IMR-90 (cell line): ENCODE measurements at regions not wholly inside any gene's neighbourhood (a gene's known extent, or its start where the extent isn't known, plus 50 kb on each side); places are given as distances from the start of the nearest gene placed in this dataset.

ENCODE experiments used
- ATAC-seq: fragments of 200-7000 bp; cut with Tn5 transposase; 2 replicates; pipeline ENCODE4 v1.9.1; 2020; ENCODE audit warnings: low read depth, mild to moderate bottlenecking, moderate library complexity
- BruUV-seq: library from RNA; stranded (reverse); fragments of 400-500 nt; replicated peaks from 2 replicates; lab custom pipeline; 2021; lab: Mats Ljungman, UMichigan
- CTCF ChIA-PET: fragments of 300-600 bp; formaldehyde crosslinking; extraction: SDS; loops from one replicate; lab custom pipeline; 2021; ENCODE audit warnings: antibody characterized with exemption; lab: Yijun Ruan, JAX
- POLR2A ChIA-PET: fragments of 300-600 bp; sonication (Branson Sonifier 250); formaldehyde crosslinking; loops from one replicate; lab custom pipeline; 2022; ENCODE audit warnings: antibody characterized with exemption; ENCODE audit not compliant: unreplicated experiment; lab: Charles Lee
- DNase-seq: peaks from one replicate; pipeline ENCODE4 v3.0.0; 2013
- H2AFZ ChIP-seq: replicated peaks from 2 replicates; pipeline ENCODE3; 2013; ENCODE audit warnings: low read length, mild to moderate bottlenecking; ENCODE audit not compliant: poor library complexity
- H2AK5ac ChIP-seq: 2 replicates; pipeline ENCODE4 v1.6.1; 2013; ENCODE audit warnings: low read depth, low read length, inconsistent platforms
- H2AK9ac ChIP-seq: replicated peaks from 2 replicates; pipeline ENCODE3; 2013; ENCODE audit warnings: mild to moderate bottlenecking, low read depth, low read length, moderate library complexity; ENCODE audit not compliant: poor library complexity
- H2BK120ac ChIP-seq: 2 replicates; pipeline ENCODE4 v1.6.1; 2013; ENCODE audit warnings: low read depth, low read length, inconsistent platforms
- H2BK15ac ChIP-seq: 3 replicates; pipeline ENCODE4 v1.6.1; 2013; ENCODE audit warnings: low read depth, low read length, inconsistent platforms
- H2BK20ac ChIP-seq: 2 replicates; pipeline ENCODE4 v1.6.1; 2013; ENCODE audit warnings: low read depth, mild to moderate bottlenecking, inconsistent platforms, low read length, moderate library complexity
- H2BK5ac ChIP-seq: 2 replicates; pipeline ENCODE4 v1.6.1; 2013; ENCODE audit warnings: mild to moderate bottlenecking, low read depth, low read length, inconsistent platforms; ENCODE audit not compliant: poor library complexity, severe bottlenecking
- H3K14ac ChIP-seq: replicated peaks from 2 replicates; pipeline ENCODE4 v1.6.1; 2013; ENCODE audit warnings: low read depth, low read length, inconsistent platforms
- H3K18ac ChIP-seq: 2 replicates; pipeline ENCODE4 v1.6.1; 2013; ENCODE audit warnings: low read depth, low read length, control low read depth
- H3K23ac ChIP-seq: 2 replicates; pipeline ENCODE4 v1.6.1; 2013; ENCODE audit warnings: low read depth, low read length, inconsistent platforms
- H3K27ac ChIP-seq: 2 replicates; pipeline ENCODE4 v1.5.1; 2013; ENCODE audit warnings: mild to moderate bottlenecking, control low read depth, low read length; ENCODE audit not compliant: insufficient read depth
- H3K27me3 ChIP-seq: 2 replicates; pipeline ENCODE4 v1.6.1; 2013; ENCODE audit warnings: low read length; ENCODE audit not compliant: control insufficient read depth, insufficient read depth
- H3K36me3 ChIP-seq: 2 replicates; pipeline ENCODE4 v1.6.1; 2013; ENCODE audit warnings: low read length, mixed read lengths; ENCODE audit not compliant: control insufficient read depth, insufficient read depth
- H3K4ac ChIP-seq: 2 replicates; pipeline ENCODE4 v1.6.1; 2013; ENCODE audit warnings: low read depth, low read length, inconsistent platforms
- H3K4me1 ChIP-seq: 2 replicates; pipeline ENCODE4 v1.6.1; 2013; ENCODE audit warnings: low read length, mixed read lengths; ENCODE audit not compliant: control insufficient read depth, insufficient read depth
- H3K4me2 ChIP-seq: 2 replicates; pipeline ENCODE4 v1.6.1; 2013; ENCODE audit warnings: low read depth, mild to moderate bottlenecking, control low read depth, low read length, moderate library complexity
- H3K4me3 ChIP-seq: 2 replicates; pipeline ENCODE4 v1.5.1; 2013; ENCODE audit warnings: low read depth, mild to moderate bottlenecking, control low read depth, low read length, moderate library complexity; ENCODE audit not compliant: insufficient read depth
- H3K56ac ChIP-seq: 2 replicates; pipeline ENCODE4 v1.6.1; 2013; ENCODE audit warnings: low read length, inconsistent platforms; ENCODE audit not compliant: insufficient read depth; ENCODE audit errors: extremely low read depth
- H3K79me1 ChIP-seq, 2 experiments: 2 replicates each; pipeline ENCODE4 v1.6.1; 2013; ENCODE audit warnings: low read length in 2 of 2, inconsistent platforms in 1 of 2, low read depth in 1 of 2
- H3K9ac ChIP-seq: 2 replicates; pipeline ENCODE4 v1.6.1; 2013; ENCODE audit warnings: low read depth, low read length, control low read depth
- H3K9me1 ChIP-seq: 2 replicates; pipeline ENCODE4 v1.6.1; 2013; ENCODE audit warnings: low read length, inconsistent platforms; ENCODE audit not compliant: insufficient read depth
- H3K9me3 ChIP-seq: 2 replicates; pipeline ENCODE4 v1.6.1; 2013; ENCODE audit warnings: low read length; ENCODE audit not compliant: control insufficient read depth, insufficient read depth
- H4K20me1 ChIP-seq: 2 replicates; pipeline ENCODE4 v1.6.1; 2013; ENCODE audit warnings: low read length, inconsistent platforms; ENCODE audit not compliant: insufficient read depth
- H4K5ac ChIP-seq: 2 replicates; pipeline ENCODE4 v1.6.1; 2013; ENCODE audit warnings: mild to moderate bottlenecking, low read depth, low read length, control low read depth
- H4K8ac ChIP-seq, 2 experiments: 2 replicates each; pipeline ENCODE4 v1.6.1; 2013; ENCODE audit warnings: low read depth in 2 of 2, low read length in 2 of 2, control low read depth in 1 of 2, inconsistent platforms in 1 of 2
- H4K91ac ChIP-seq: 2 replicates; pipeline ENCODE4 v1.6.1; 2013; ENCODE audit warnings: low read depth, low read length, inconsistent platforms; ENCODE audit not compliant: insufficient read depth
- BHLHE40 ChIP-seq: fragments of 150-350 bp; IDR thresholded peaks from 2 replicates; pipeline ENCODE4 v1.6.1; 2016; ENCODE audit warnings: mild to moderate bottlenecking, low read depth, low read length
- CEBPB ChIP-seq: IDR thresholded peaks from 2 replicates; pipeline ENCODE4 v1.6.1; 2012; ENCODE audit warnings: low read depth, low read length, improper control_type of control experiment
- CHD1 ChIP-seq: IDR thresholded peaks from 2 replicates; pipeline ENCODE4 v1.6.1; 2012; ENCODE audit warnings: low read depth, low read length, improper control_type of control experiment
- CTCF ChIP-seq: conservative IDR thresholded peaks from 2 replicates; pipeline ENCODE4 v1.5.1; 2012; ENCODE audit warnings: mild to moderate bottlenecking, low read depth, low read length, improper control_type of control experiment
- ELK1 ChIP-seq: fragments of 150-350 bp; IDR thresholded peaks from 2 replicates; pipeline ENCODE4 v1.6.1; 2016; ENCODE audit warnings: low read depth, mild to moderate bottlenecking, low read length, moderate library complexity, borderline replicate concordance
- FOS ChIP-seq: fragments of 150-350 bp; IDR thresholded peaks from 2 replicates; pipeline ENCODE4 v1.6.1; 2016; ENCODE audit warnings: low read depth, low read length
- MAFK ChIP-seq: IDR thresholded peaks from 2 replicates; pipeline ENCODE4 v1.6.1; 2012; ENCODE audit warnings: low read depth, low read length, improper control_type of control experiment
- MAZ ChIP-seq: IDR thresholded peaks from 2 replicates; pipeline ENCODE4 v1.6.1; 2012; ENCODE audit warnings: low read depth, mild to moderate bottlenecking, low read length, improper control_type of control experiment, moderate library complexity, borderline replicate concordance
- MXI1 ChIP-seq: IDR thresholded peaks from 2 replicates; pipeline ENCODE4 v1.6.1; 2012; ENCODE audit warnings: low read depth, mild to moderate bottlenecking, low read length, moderate library complexity, borderline replicate concordance
- NFE2L2 ChIP-seq: fragments of 150-350 bp; IDR thresholded peaks from 2 replicates; pipeline ENCODE4 v1.6.1; 2016; ENCODE audit warnings: low read depth, mild to moderate bottlenecking, low read length
- POLR2A ChIP-seq: IDR thresholded peaks from 2 replicates; pipeline ENCODE4 v1.6.1; 2012; ENCODE audit warnings: mild to moderate bottlenecking, low read depth, low read length
- RAD21 ChIP-seq: IDR thresholded peaks from 2 replicates; pipeline ENCODE4 v1.6.1; 2012; ENCODE audit warnings: low read length, improper control_type of control experiment
- RCOR1 ChIP-seq: IDR thresholded peaks from 2 replicates; pipeline ENCODE4 v1.6.1; 2012; ENCODE audit warnings: mild to moderate bottlenecking, low read length, improper control_type of control experiment; ENCODE audit not compliant: insufficient replicate concordance
- RFX5 ChIP-seq: IDR thresholded peaks from 2 replicates; pipeline ENCODE4 v1.8.0; 2012; ENCODE audit warnings: low read depth, mild to moderate bottlenecking, low read length, moderate library complexity
- SMC3 ChIP-seq: fragments of 150-350 bp; IDR thresholded peaks from 2 replicates; pipeline ENCODE4 v1.6.1; 2016; ENCODE audit warnings: low read depth, mild to moderate bottlenecking, antibody characterized with exemption, low read length, moderate library complexity
- USF2 ChIP-seq: fragments of 150-350 bp; IDR thresholded peaks from 2 replicates; pipeline ENCODE4 v1.6.1; 2017; ENCODE audit warnings: mild to moderate bottlenecking, antibody characterized with exemption, low read length, low read depth
- WGBS, 2 experiments: methylation state at CpG; one replicate each; pipeline versions ENCODE4 v1.1.5 to v1.1.7; 2013; ENCODE audit warnings: missing lambda C conversion rate in 2 of 2; ENCODE audit not compliant: insufficient read length in 1 of 2; ENCODE audit errors: extremely low coverage in 2 of 2; 5-methylcytosine and 5-hydroxymethylcytosine counted together
- dilution Hi-C: fragments of 300-500 bp; cut with HindIII; formaldehyde crosslinking; loops from one replicate; pipeline ENCODE4 v1.14.3; 2018; ENCODE audit warnings: low sequenced_read_pairs; ENCODE audit not compliant: unreplicated experiment
- in situ Hi-C: fragments of 300-500 bp; cut with MboI; formaldehyde crosslinking; loops from 3 replicates; pipeline ENCODE4 v1.14.3; 2019; ENCODE audit warnings: low sequenced_read_pairs, inconsistent platforms, mixed read lengths
- intact Hi-C: fragments of 100-400 bp; cut with micrococcal nuclease; formaldehyde crosslinking; loops from 2 replicates; pipeline ENCODE4 v1.10.0; 2022

- H3K9me3 ChIP-seq = no peaks in the 10 kb centered on the region
Measured at GRCh38 chr5:82808960-82809359, 268.2 kb downstream of the TMEM167A start.

More at GRCh38 chr5:82808960-82809359, 268.2 kb downstream of the TMEM167A start:
- Histone ChIP-seq H3K36me3 (no peaks in the 10 kb centered on the region), H3K4me1 (peaks cover 2% of the 10 kb centered on the region), H3K27me3 (no peaks in the 10 kb centered on the region), H3K23ac (no peak overlapping the region), H2BK120ac (no peak overlapping the region), H2BK15ac (no peak overlapping the region), H3K4me2 (no peak overlapping the region), H4K91ac (no peak overlapping the region), H2AK9ac (no peak overlapping the region), H3K14ac (no peak overlapping the region), H2BK20ac (no peak overlapping the region), H3K9me1 (no peaks in the 10 kb centered on the region), H3K79me1 (no peaks in the 10 kb centered on the region), H2BK5ac (no peak overlapping the region), H4K8ac (no peak overlapping the region), H3K9ac (no peak overlapping the region), H4K5ac (no peak overlapping the region), H3K4me3 (no peak overlapping the region), H4K20me1 (no peaks in the 10 kb centered on the region), H3K56ac (no peak overlapping the region), H2AFZ (no peak overlapping the region), H3K27ac (no peak overlapping the region), H3K18ac (no peak overlapping the region), H2AK5ac (no peak overlapping the region), H3K4ac (no peak overlapping the region)
- intact Hi-C loops = no loop called here
- DNase-seq (no peak), ATAC-seq (no peak)
- CTCF ChIA-PET = no interaction called here
- POLR2A ChIA-PET = no interaction called here
- no CpG with 5 or more reads among the region's 3 CpGs for WGBS, 2 experiments
- TF ChIP-seq ELK1 (no peak), CTCF (no peak), FOS (no peak), RCOR1 (no peak), NFE2L2 (no peak), CHD1 (no peak), MXI1 (no peak), MAFK (no peak), USF2 (no peak), RFX5 (no peak), CEBPB (no peak), MAZ (no peak), BHLHE40 (no peak), SMC3 (no peak), POLR2A (no peak), RAD21 (no peak)
- dilution Hi-C loops = no loop called here
- in situ Hi-C loops = no loop called here
- BruUV-seq = no TSS peak
